H9 (cell line): ENCODE measurements at regions not wholly inside any gene's neighbourhood (a gene's known extent, or its start where the extent isn't known, plus 50 kb on each side); places are given as distances from the start of the nearest gene placed in this dataset.
"Not testable (repeated sequence)": the region's sequence is repeated elsewhere in the genome, so short reads cannot be mapped to it uniquely, and the experiment has no call there.

Source experiments
- DNase-seq: peaks from one replicate; pipeline ENCODE4 v3.0.0-alpha.2; 2017
- H2AFZ ChIP-seq: one replicate; pipeline ENCODE4 v1.6.1; 2013; ENCODE audit warnings: mild to moderate bottlenecking, low read length, control low read depth, moderate library complexity
- H2AK5ac ChIP-seq: 2 replicates; pipeline ENCODE4 v1.6.1; 2013; ENCODE audit warnings: low read length, control low read depth, mixed read lengths; ENCODE audit not compliant: insufficient read length
- H2BK120ac ChIP-seq: one replicate; pipeline ENCODE4 v1.6.1; 2013; ENCODE audit warnings: low read depth, mild to moderate bottlenecking, low read length, control low read depth, inconsistent platforms; ENCODE audit not compliant: poor library complexity, severe bottlenecking
- H2BK12ac ChIP-seq: 2 replicates; pipeline ENCODE4 v1.6.1; 2013; ENCODE audit warnings: low read length, control low read depth, mixed read lengths, low read depth; ENCODE audit not compliant: insufficient read length
- H2BK15ac ChIP-seq: 2 replicates; pipeline ENCODE4 v1.6.1; 2013; ENCODE audit warnings: low read depth, low read length, control low read depth
- H2BK20ac ChIP-seq: one replicate; pipeline ENCODE4 v1.6.1; 2013; ENCODE audit warnings: low read depth, mild to moderate bottlenecking, low read length, control low read depth, inconsistent platforms; ENCODE audit not compliant: poor library complexity, severe bottlenecking
- H2BK5ac ChIP-seq: 2 replicates; pipeline ENCODE4 v1.6.1; 2013; ENCODE audit warnings: low read length, control low read depth, mixed read lengths; ENCODE audit not compliant: insufficient read length
- H3K14ac ChIP-seq: 2 replicates; pipeline ENCODE4 v1.6.1; 2013; ENCODE audit warnings: low read length, control low read depth; ENCODE audit not compliant: insufficient read depth
- H3K18ac ChIP-seq: 2 replicates; pipeline ENCODE4 v1.6.1; 2013; ENCODE audit warnings: low read depth, mild to moderate bottlenecking, mixed read lengths, low read length, control low read depth; ENCODE audit not compliant: insufficient read length
- H3K23ac ChIP-seq: 2 replicates; pipeline ENCODE4 v1.6.1; 2013; ENCODE audit warnings: low read length, control low read depth, mixed read lengths, low read depth; ENCODE audit not compliant: insufficient read length
- H3K23me2 ChIP-seq: 2 replicates; pipeline ENCODE4 v1.6.1; 2013; ENCODE audit warnings: low read depth, mild to moderate bottlenecking, mixed read lengths, low read length, control low read depth; ENCODE audit not compliant: insufficient read length, poor library complexity, severe bottlenecking
- H3K27ac ChIP-seq: 2 replicates; pipeline ENCODE4 v1.5.1; 2013; ENCODE audit warnings: low read length, control low read depth, mixed read lengths, low read depth; ENCODE audit not compliant: insufficient read length
- H3K27me3 ChIP-seq: 2 replicates; pipeline ENCODE4 v1.6.1; 2013; ENCODE audit warnings: low read length, control low read depth, inconsistent platforms; ENCODE audit not compliant: insufficient read depth
- H3K4ac ChIP-seq: 2 replicates; pipeline ENCODE4 v1.6.1; 2013; ENCODE audit warnings: low read depth, mild to moderate bottlenecking, control low read depth, inconsistent platforms, low read length, moderate library complexity
- H3K4me1 ChIP-seq: 2 replicates; pipeline ENCODE4 v1.6.1; 2013; ENCODE audit warnings: low read length, control low read depth, inconsistent platforms; ENCODE audit not compliant: insufficient read depth
- H3K4me2 ChIP-seq: 2 replicates; pipeline ENCODE4 v1.6.1; 2013; ENCODE audit warnings: low read length, control low read depth, mixed read lengths; ENCODE audit not compliant: insufficient read length, insufficient read depth
- H3K56ac ChIP-seq: 2 replicates; pipeline ENCODE4 v1.6.1; 2013; ENCODE audit warnings: low read depth, mild to moderate bottlenecking, mixed read lengths, low read length, control low read depth; ENCODE audit not compliant: insufficient read length
- H3K79me1 ChIP-seq: 2 replicates; pipeline ENCODE4 v1.6.1; 2013; ENCODE audit warnings: low read depth, mild to moderate bottlenecking, moderate library complexity, low read length, control low read depth, inconsistent platforms; ENCODE audit not compliant: insufficient read depth, poor library complexity, severe bottlenecking
- H3K79me2 ChIP-seq: 2 replicates; pipeline ENCODE4 v1.6.1; 2013; ENCODE audit warnings: low read length, control low read depth, inconsistent platforms; ENCODE audit not compliant: insufficient read depth
- H3K9ac ChIP-seq: 2 replicates; pipeline ENCODE4 v1.6.1; 2013; ENCODE audit warnings: low read length, control low read depth, mixed read lengths; ENCODE audit not compliant: insufficient read length; ENCODE audit errors: extremely low read depth
- H3K9me3 ChIP-seq: one replicate; pipeline ENCODE4 v1.6.1; 2013; ENCODE audit warnings: low read depth, low read length, inconsistent platforms; ENCODE audit not compliant: control insufficient read depth
- H3T11ph ChIP-seq: one replicate; pipeline ENCODE4 v1.6.1; 2013; ENCODE audit warnings: mild to moderate bottlenecking, low read length, control low read depth, inconsistent platforms
- H4K20me1 ChIP-seq: one replicate; pipeline ENCODE4 v1.6.1; 2013; ENCODE audit not compliant: control insufficient read depth, insufficient read length, insufficient read depth
- H4K5ac ChIP-seq: 2 replicates; pipeline ENCODE4 v1.6.1; 2013; ENCODE audit warnings: low read depth, mild to moderate bottlenecking, mixed read lengths, low read length, control low read depth; ENCODE audit not compliant: insufficient read length
- H4K8ac ChIP-seq: replicated peaks from 2 replicates; pipeline ENCODE4 v1.6.1; 2013; ENCODE audit warnings: low read length, control low read depth, mixed read lengths, low read depth; ENCODE audit not compliant: insufficient read length
- H4K91ac ChIP-seq: 2 replicates; pipeline ENCODE4 v1.6.1; 2013; ENCODE audit warnings: low read depth, mild to moderate bottlenecking, moderate library complexity, mixed read lengths, low read length, control low read depth; ENCODE audit not compliant: insufficient read length
- H3K27ac Mint-ChIP-seq, 3 experiments: 2 replicates in 2 of 3; 3 replicates in 1 of 3; pipeline ENCODE4 v1.8.0; 2020 to 2021; ENCODE audit warnings: mixed read lengths in 3 of 3, mild to moderate bottlenecking in 1 of 3, moderate library complexity in 1 of 3
- H3K27me3 Mint-ChIP-seq: 2 replicates; pipeline ENCODE4 v1.8.0; 2021; ENCODE audit warnings: low read depth, mild to moderate bottlenecking, moderate library complexity, mixed read lengths
- H3K36me3 Mint-ChIP-seq, 3 experiments: 2 replicates in 2 of 3; 3 replicates in 1 of 3; pipeline ENCODE4 v1.8.0; 2020 to 2021; ENCODE audit warnings: low read depth in 3 of 3, mixed read lengths in 3 of 3; ENCODE audit not compliant: insufficient read depth in 1 of 3
- H3K4me1 Mint-ChIP-seq, 2 experiments: 2 replicates each; pipeline ENCODE4 v1.8.0; 2020; ENCODE audit warnings: mixed read lengths in 2 of 2
- H3K4me3 Mint-ChIP-seq, 2 experiments: 2 replicates in 1 of 2; 3 replicates in 1 of 2; pipeline ENCODE4 v1.8.0; 2020 to 2021; ENCODE audit warnings: mild to moderate bottlenecking in 2 of 2, mixed read lengths in 2 of 2, moderate library complexity in 1 of 2
- H3K9me3 Mint-ChIP-seq, 2 experiments: 2 replicates in 1 of 2; 3 replicates in 1 of 2; pipeline ENCODE4 v1.8.0; 2020; ENCODE audit warnings: mild to moderate bottlenecking in 2 of 2, mixed read lengths in 2 of 2, moderate library complexity in 1 of 2
- WGBS: extraction: QIAGEN DNeasy Blood & Tissue Kit; methylation state at CpG from one replicate; pipeline ENCODE4 v1.1.7; 2013; ENCODE audit warnings: missing lambda C conversion rate, low lambda C conversion rate, mixed read lengths; ENCODE audit not compliant: insufficient read length; ENCODE audit errors: extremely low coverage; 5-methylcytosine and 5-hydroxymethylcytosine counted together
- TF ChIP-seq, protein P1 (sequence below): fragments of 200-600 bp; sonication (generic); conservative IDR thresholded peaks from 3 replicates; pipeline ENCODE4 v1.8.0; 2021; ENCODE audit warnings: antibody characterized with exemption, mild to moderate bottlenecking

DNA sequence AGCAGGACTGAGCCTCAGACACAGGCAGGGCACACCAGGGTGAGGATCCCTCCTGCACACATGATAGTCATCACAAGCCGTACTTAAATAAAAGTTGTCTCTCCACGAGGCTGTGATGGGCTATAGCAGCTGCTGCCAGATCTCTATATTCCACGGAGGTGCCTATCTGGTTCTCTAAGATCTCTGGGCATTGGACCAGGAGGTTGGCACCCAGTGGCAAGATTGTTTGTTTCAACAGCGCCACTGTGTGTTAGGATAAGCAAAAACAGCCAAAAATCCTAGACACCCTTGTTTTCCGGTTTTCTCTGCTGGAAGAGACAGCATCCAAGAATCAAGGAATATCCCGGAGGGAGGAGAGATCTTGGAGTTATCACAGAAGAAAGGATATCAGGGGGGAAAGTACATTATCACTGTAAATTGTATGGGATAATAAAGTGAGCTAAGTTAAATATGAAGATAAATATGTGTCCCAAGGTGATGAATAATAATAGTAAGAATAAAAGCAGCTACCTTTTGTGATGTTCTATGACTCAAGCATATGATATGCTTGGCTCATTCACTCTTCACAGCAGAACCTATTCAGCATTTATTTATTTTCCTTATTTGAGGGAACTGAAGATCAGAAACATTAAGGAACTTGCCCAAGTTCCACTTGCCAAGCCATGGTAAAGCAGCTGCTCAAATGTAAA lies 90.6 kb upstream of the AKAP13 start:
- Histone ChIP-seq H4K5ac (no peak overlapping the region), H4K20me1 (no peaks in the 10 kb centered on the region), H3K9ac (no peak overlapping the region), H2BK5ac (no peak overlapping the region), H3K23me2 (no peaks in the 10 kb centered on the region), H2BK20ac (no peak overlapping the region), H2AK5ac (no peak overlapping the region), H2BK12ac (no peak overlapping the region), H3K56ac (no peak overlapping the region), H3K4me1 (no peaks in the 10 kb centered on the region), H2AFZ (no peak overlapping the region), H3K27ac (no peak overlapping the region), H3K9me3 (no peaks in the 10 kb centered on the region), H3K79me1 (no peaks in the 10 kb centered on the region), H3K23ac (no peak overlapping the region), H4K8ac (no peak overlapping the region), H3K27me3 (no peaks in the 10 kb centered on the region), H2BK120ac (no peak overlapping the region), H3K14ac (no peak overlapping the region), H3K18ac (no peak overlapping the region), H3K79me2 (no peaks in the 10 kb centered on the region), H4K91ac (no peak overlapping the region), H3T11ph (no peak overlapping the region), H3K4ac (no peak overlapping the region), H2BK15ac (no peak overlapping the region), H3K4me2 (no peak overlapping the region)
- TF ChIP-seq, protein P1, sequence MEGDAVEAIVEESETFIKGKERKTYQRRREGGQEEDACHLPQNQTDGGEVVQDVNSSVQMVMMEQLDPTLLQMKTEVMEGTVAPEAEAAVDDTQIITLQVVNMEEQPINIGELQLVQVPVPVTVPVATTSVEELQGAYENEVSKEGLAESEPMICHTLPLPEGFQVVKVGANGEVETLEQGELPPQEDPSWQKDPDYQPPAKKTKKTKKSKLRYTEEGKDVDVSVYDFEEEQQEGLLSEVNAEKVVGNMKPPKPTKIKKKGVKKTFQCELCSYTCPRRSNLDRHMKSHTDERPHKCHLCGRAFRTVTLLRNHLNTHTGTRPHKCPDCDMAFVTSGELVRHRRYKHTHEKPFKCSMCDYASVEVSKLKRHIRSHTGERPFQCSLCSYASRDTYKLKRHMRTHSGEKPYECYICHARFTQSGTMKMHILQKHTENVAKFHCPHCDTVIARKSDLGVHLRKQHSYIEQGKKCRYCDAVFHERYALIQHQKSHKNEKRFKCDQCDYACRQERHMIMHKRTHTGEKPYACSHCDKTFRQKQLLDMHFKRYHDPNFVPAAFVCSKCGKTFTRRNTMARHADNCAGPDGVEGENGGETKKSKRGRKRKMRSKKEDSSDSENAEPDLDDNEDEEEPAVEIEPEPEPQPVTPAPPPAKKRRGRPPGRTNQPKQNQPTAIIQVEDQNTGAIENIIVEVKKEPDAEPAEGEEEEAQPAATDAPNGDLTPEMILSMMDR: peak; percentile 69
- no CpG with 5 or more reads among the region's 6 CpGs for WGBS
- peaks cover 36% of the 10 kb centered on the region for H3K27me3 Mint-ChIP-seq
- no peaks in the 10 kb centered on the region for H3K36me3 Mint-ChIP-seq
- no peak overlapping the region for H3K27ac Mint-ChIP-seq
- H3K9me3 Mint-ChIP-seq: no peaks in the 10 kb centered on the region; a peak in 2 of 5 replicates
- no peaks in the 10 kb centered on the region for H3K4me1 Mint-ChIP-seq
- DNase-seq: no peak
- no peak overlapping the region for H3K4me3 Mint-ChIP-seq

- not testable (repeated sequence) for H2BK5ac ChIP-seq, DNase-seq, H4K20me1 ChIP-seq, H3K79me2 ChIP-seq, H3K4me1 Mint-ChIP-seq, H2AFZ ChIP-seq, H3K27me3 ChIP-seq, H3K27ac Mint-ChIP-seq, H4K91ac ChIP-seq, H3K4me1 ChIP-seq, H3K9me3 Mint-ChIP-seq, H3K4ac ChIP-seq, H3K9ac ChIP-seq, H3K14ac ChIP-seq, H2BK15ac ChIP-seq, H3K4me2 ChIP-seq, H3K23ac ChIP-seq, H3K36me3 Mint-ChIP-seq, H4K5ac ChIP-seq, H2BK20ac ChIP-seq, H3T11ph ChIP-seq, H3K4me3 Mint-ChIP-seq, H3K18ac ChIP-seq, H3K23me2 ChIP-seq, H2BK12ac ChIP-seq, H2AK5ac ChIP-seq, H3K56ac ChIP-seq, H2BK120ac ChIP-seq, H3K27ac ChIP-seq, H3K9me3 ChIP-seq, H4K8ac ChIP-seq, H3K79me1 ChIP-seq
- peaks cover 28% of the 10 kb centered on the region for H3K27me3 Mint-ChIP-seq
- no CpG with 5 or more reads among the region's 5 CpGs for WGBS
Observed at GRCh38 chr15:85292583-85292982, 87.8 kb upstream of the AKAP13 start.
